ENCODE measurements at regions not wholly inside any gene's neighbourhood (a gene's known extent, or its start where the extent isn't known, plus 50 kb on each side); places are given as distances from the start of the nearest gene placed in this dataset.

GRCh38 chr5:115723220-115723619 is 93.2 kb downstream of the CDO1 start:
- no peak overlapping the region for H3K4ac ChIP-seq (ENCODE audit: low read depth, low read length)
- no peaks in the 10 kb centered on the region for H3K27me3 ChIP-seq (ENCODE audit: insufficient read depth, low read length, poor library complexity)
- H3K79me2 ChIP-seq (ENCODE audit: control insufficient read depth, insufficient read depth, low read length), result no peaks in the 10 kb centered on the region
- no peak overlapping the region for H3K18ac ChIP-seq (ENCODE audit: low read length)
- no peak overlapping the region for H3K9ac ChIP-seq (ENCODE audit: low read length)
- H3K4me1 ChIP-seq (ENCODE audit: control insufficient read depth, low read depth, low read length), result no peaks in the 10 kb centered on the region
- H2AK5ac ChIP-seq (ENCODE audit: low read length), result no peak overlapping the region
- no peak overlapping the region for H3K56ac ChIP-seq (ENCODE audit: low read length)
- no CpG with 5 or more reads among the region's 2 CpGs for WGBS (ENCODE audit: extremely low coverage, insufficient coverage, low lambda C conversion rate)
- H2BK15ac ChIP-seq (replicated peaks; ENCODE audit: low read depth), result no peak overlapping the region
- no peak overlapping the region for H2BK5ac ChIP-seq (ENCODE audit: low read length)
- no peak overlapping the region for H3K23ac ChIP-seq (ENCODE audit: low read length)
- no peak overlapping the region for H2BK120ac ChIP-seq (ENCODE audit: low read depth, low read length)
- H3K4me2 ChIP-seq (ENCODE audit: low read length), result no peak overlapping the region
- H4K5ac ChIP-seq (ENCODE audit: low read length), result no peak overlapping the region
- H3K79me1 ChIP-seq (ENCODE audit: low read length), result no peaks in the 10 kb centered on the region
- H3K4me3 ChIP-seq (ENCODE audit: low read length), result no peak overlapping the region
- H3K36me3 ChIP-seq (ENCODE audit: control insufficient read depth, insufficient read depth, low read length), result no peaks in the 10 kb centered on the region
- no peak overlapping the region for H3K27ac ChIP-seq (ENCODE audit: low read depth, low read length)
- H4K8ac ChIP-seq (ENCODE audit: low read depth, low read length), result no peak overlapping the region
- no peak for DNase-seq

GRCh38 chr5:115720888-115721287 is 95.1 kb upstream of the TMED7 start:
- Histone ChIP-seq H2AK5ac (ENCODE audit: low read length) (no peak overlapping the region), H3K79me1 (ENCODE audit: low read length) (no peaks in the 10 kb centered on the region), H4K5ac (ENCODE audit: low read length) (no peak overlapping the region), H3K9ac (ENCODE audit: low read length) (no peak overlapping the region), H3K4ac (ENCODE audit: low read depth, low read length) (no peak overlapping the region), H3K27ac (ENCODE audit: low read depth, low read length) (no peak overlapping the region), H3K27me3 (ENCODE audit: insufficient read depth, low read length, poor library complexity) (no peaks in the 10 kb centered on the region), H4K8ac (ENCODE audit: low read depth, low read length) (no peak overlapping the region), H3K4me1 (ENCODE audit: control insufficient read depth, low read depth, low read length) (no peaks in the 10 kb centered on the region), H3K36me3 (ENCODE audit: control insufficient read depth, insufficient read depth, low read length) (no peaks in the 10 kb centered on the region), H3K4me2 (ENCODE audit: low read length) (no peak overlapping the region), H2BK120ac (ENCODE audit: low read depth, low read length) (no peak overlapping the region), H2BK5ac (ENCODE audit: low read length) (no peak overlapping the region), H2BK15ac (replicated peaks; ENCODE audit: low read depth) (no peak overlapping the region), H3K23ac (ENCODE audit: low read length) (no peak overlapping the region), H3K56ac (ENCODE audit: low read length) (no peak overlapping the region), H3K79me2 (ENCODE audit: control insufficient read depth, insufficient read depth, low read length) (no peaks in the 10 kb centered on the region), H3K18ac (ENCODE audit: low read length) (no peak overlapping the region), H3K4me3 (ENCODE audit: low read length) (no peak overlapping the region)
- no CpG with 5 or more reads among the region's 2 CpGs for WGBS (ENCODE audit: extremely low coverage, insufficient coverage, low lambda C conversion rate)
- no peak for DNase-seq

- Histone ChIP-seq H3K79me1 (ENCODE audit: low read length) (no peaks in the 10 kb centered on the region), H3K27me3 (ENCODE audit: insufficient read depth, low read length, poor library complexity) (no peaks in the 10 kb centered on the region), H4K8ac (ENCODE audit: low read depth, low read length) (no peak overlapping the region), H3K4ac (ENCODE audit: low read depth, low read length) (no peak overlapping the region), H4K5ac (ENCODE audit: low read length) (no peak overlapping the region), H3K79me2 (ENCODE audit: control insufficient read depth, insufficient read depth, low read length) (no peaks in the 10 kb centered on the region), H3K4me3 (ENCODE audit: low read length) (no peak overlapping the region), H3K18ac (ENCODE audit: low read length) (no peak overlapping the region), H3K27ac (ENCODE audit: low read depth, low read length) (no peak overlapping the region), H3K4me2 (ENCODE audit: low read length) (no peak overlapping the region), H2BK15ac (replicated peaks; ENCODE audit: low read depth) (no peak overlapping the region), H2BK5ac (ENCODE audit: low read length) (no peak overlapping the region), H3K9ac (ENCODE audit: low read length) (no peak overlapping the region), H3K36me3 (ENCODE audit: control insufficient read depth, insufficient read depth, low read length) (no peaks in the 10 kb centered on the region), H3K56ac (ENCODE audit: low read length) (no peak overlapping the region), H2BK120ac (ENCODE audit: low read depth, low read length) (no peak overlapping the region), H3K23ac (ENCODE audit: low read length) (no peak overlapping the region), H3K4me1 (ENCODE audit: control insufficient read depth, low read depth, low read length) (no peaks in the 10 kb centered on the region), H2AK5ac (ENCODE audit: low read length) (no peak overlapping the region)
- no CpG with 5 or more reads among the region's 2 CpGs for WGBS (ENCODE audit: extremely low coverage, insufficient coverage, low lambda C conversion rate)
- DNase-seq, result no peak
These were observed 93.1 kb upstream of the TMED7 start for GRCh38 chr5:115718927-115719326.

GRCh38 chr5:115713408-115713807 is 87.6 kb upstream of the TMED7 start:
- Histone ChIP-seq H4K8ac (ENCODE audit: low read depth, low read length) (no peak overlapping the region), H4K5ac (ENCODE audit: low read length) (no peak overlapping the region), H3K4ac (ENCODE audit: low read depth, low read length) (no peak overlapping the region), H2BK15ac (replicated peaks; ENCODE audit: low read depth) (no peak overlapping the region), H2BK5ac (ENCODE audit: low read length) (no peak overlapping the region), H3K4me2 (ENCODE audit: low read length) (no peak overlapping the region), H3K23ac (ENCODE audit: low read length) (no peak overlapping the region), H3K79me2 (ENCODE audit: control insufficient read depth, insufficient read depth, low read length) (no peaks in the 10 kb centered on the region), H3K27ac (ENCODE audit: low read depth, low read length) (no peak overlapping the region), H3K18ac (ENCODE audit: low read length) (no peak overlapping the region), H3K4me1 (ENCODE audit: control insufficient read depth, low read depth, low read length) (no peaks in the 10 kb centered on the region), H3K36me3 (ENCODE audit: control insufficient read depth, insufficient read depth, low read length) (no peaks in the 10 kb centered on the region), H3K79me1 (ENCODE audit: low read length) (no peaks in the 10 kb centered on the region), H3K9ac (ENCODE audit: low read length) (no peak overlapping the region), H3K56ac (ENCODE audit: low read length) (no peak overlapping the region), H2BK120ac (ENCODE audit: low read depth, low read length) (no peak overlapping the region), H3K27me3 (ENCODE audit: insufficient read depth, low read length, poor library complexity) (no peaks in the 10 kb centered on the region), H2AK5ac (ENCODE audit: low read length) (no peak overlapping the region), H3K4me3 (ENCODE audit: low read length) (no peak overlapping the region)
- DNase-seq, result no peak

GRCh38 chr5:115709585-115709984 is 83.7 kb upstream of the TMED7 start:
- no peak overlapping the region for H2BK15ac ChIP-seq (replicated peaks; ENCODE audit: low read depth)
- no peak for DNase-seq
- H3K23ac ChIP-seq (ENCODE audit: low read length), result no peak overlapping the region
- no peaks in the 10 kb centered on the region for H3K79me2 ChIP-seq (ENCODE audit: control insufficient read depth, insufficient read depth, low read length)
- no peak overlapping the region for H3K18ac ChIP-seq (ENCODE audit: low read length)
- no peak overlapping the region for H2AK5ac ChIP-seq (ENCODE audit: low read length)
- H3K27me3 ChIP-seq (ENCODE audit: insufficient read depth, low read length, poor library complexity), result no peaks in the 10 kb centered on the region
- no peak overlapping the region for H3K4me3 ChIP-seq (ENCODE audit: low read length)
- no peak overlapping the region for H4K5ac ChIP-seq (ENCODE audit: low read length)
- no CpG with 5 or more reads among the region's 3 CpGs for WGBS (ENCODE audit: extremely low coverage, insufficient coverage, low lambda C conversion rate)
- H2BK5ac ChIP-seq (ENCODE audit: low read length), result no peak overlapping the region
- no peak overlapping the region for H3K56ac ChIP-seq (ENCODE audit: low read length)
- no peak overlapping the region for H4K8ac ChIP-seq (ENCODE audit: low read depth, low read length)
- no peak overlapping the region for H2BK120ac ChIP-seq (ENCODE audit: low read depth, low read length)
- H3K36me3 ChIP-seq (ENCODE audit: control insufficient read depth, insufficient read depth, low read length), result no peaks in the 10 kb centered on the region
- H3K4me2 ChIP-seq (ENCODE audit: low read length), result no peak overlapping the region
- H3K27ac ChIP-seq (ENCODE audit: low read depth, low read length), result no peak overlapping the region
- H3K79me1 ChIP-seq (ENCODE audit: low read length), result no peaks in the 10 kb centered on the region
- no peak overlapping the region for H3K9ac ChIP-seq (ENCODE audit: low read length)
- H3K4ac ChIP-seq (ENCODE audit: low read depth, low read length), result no peak overlapping the region
- no peaks in the 10 kb centered on the region for H3K4me1 ChIP-seq (ENCODE audit: control insufficient read depth, low read depth, low read length)

GRCh38 chr5:115708819-115709477 is 83.1 kb upstream of the TMED7 start:
- Histone ChIP-seq H2BK120ac (ENCODE audit: low read depth, low read length) (no peak overlapping the region), H2AK5ac (ENCODE audit: low read length) (no peak overlapping the region), H3K79me1 (ENCODE audit: low read length) (no peaks in the 10 kb centered on the region), H3K4me1 (ENCODE audit: control insufficient read depth, low read depth, low read length) (no peaks in the 10 kb centered on the region), H3K27me3 (ENCODE audit: insufficient read depth, low read length, poor library complexity) (no peaks in the 10 kb centered on the region), H3K4me3 (ENCODE audit: low read length) (no peak overlapping the region), H3K27ac (ENCODE audit: low read depth, low read length) (no peak overlapping the region), H3K36me3 (ENCODE audit: control insufficient read depth, insufficient read depth, low read length) (no peaks in the 10 kb centered on the region), H3K9ac (ENCODE audit: low read length) (no peak overlapping the region), H3K56ac (ENCODE audit: low read length) (no peak overlapping the region), H2BK5ac (ENCODE audit: low read length) (no peak overlapping the region), H3K4me2 (ENCODE audit: low read length) (no peak overlapping the region), H3K79me2 (ENCODE audit: control insufficient read depth, insufficient read depth, low read length) (no peaks in the 10 kb centered on the region), H3K23ac (ENCODE audit: low read length) (no peak overlapping the region), H2BK15ac (replicated peaks; ENCODE audit: low read depth) (no peak overlapping the region), H4K8ac (ENCODE audit: low read depth, low read length) (no peak overlapping the region), H3K18ac (ENCODE audit: low read length) (no peak overlapping the region), H4K5ac (ENCODE audit: low read length) (no peak overlapping the region), H3K4ac (ENCODE audit: low read depth, low read length) (no peak overlapping the region)
- no CpG with 5 or more reads among the region's 2 CpGs for WGBS (ENCODE audit: extremely low coverage, insufficient coverage, low lambda C conversion rate)
- DNase-seq, result no peak
